HUDEP-2 (cell line): ENCODE measurements at regions not wholly inside any gene's neighbourhood (a gene's known extent, or its start where the extent isn't known, plus 50 kb on each side); places are given as distances from the start of the nearest gene placed in this dataset.

Experiments used
- DNase-seq, 76 experiments: peaks; one replicate each; lab custom pipeline; 2025; ENCODE audit not compliant: unreplicated experiment in 76 of 76; lab: John Stamatoyannopoulos, UW

DNA sequence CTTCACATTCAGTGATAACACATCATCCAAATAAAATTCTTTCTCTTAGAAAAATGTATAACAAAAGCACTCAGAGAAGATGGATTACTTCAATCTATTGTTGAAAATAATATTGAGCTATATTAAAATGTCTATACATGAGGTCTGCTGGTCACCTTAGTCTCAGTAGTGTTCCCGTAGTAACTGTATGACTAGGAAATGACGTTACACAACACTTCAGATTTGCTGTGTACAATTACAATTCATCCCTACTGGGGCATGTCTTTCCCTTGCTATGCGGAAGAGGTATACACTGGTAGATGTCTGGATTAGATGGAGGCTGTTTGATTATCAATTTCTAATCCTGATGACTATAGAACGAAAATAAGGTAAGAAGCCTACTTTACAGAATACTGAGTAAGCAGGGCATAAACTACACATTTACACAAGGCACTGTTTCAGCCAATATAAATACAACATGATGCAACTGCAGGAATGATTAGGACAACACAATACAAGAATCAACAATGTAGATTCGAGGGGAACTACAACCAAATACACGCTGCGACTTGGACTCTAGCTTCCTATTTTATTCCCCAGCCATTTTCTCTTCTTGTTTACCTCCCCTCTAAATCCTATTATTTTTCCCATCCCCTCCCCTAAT lies 982.5 kb upstream of the CDH8 start:
- no peak for DNase-seq

DNA sequence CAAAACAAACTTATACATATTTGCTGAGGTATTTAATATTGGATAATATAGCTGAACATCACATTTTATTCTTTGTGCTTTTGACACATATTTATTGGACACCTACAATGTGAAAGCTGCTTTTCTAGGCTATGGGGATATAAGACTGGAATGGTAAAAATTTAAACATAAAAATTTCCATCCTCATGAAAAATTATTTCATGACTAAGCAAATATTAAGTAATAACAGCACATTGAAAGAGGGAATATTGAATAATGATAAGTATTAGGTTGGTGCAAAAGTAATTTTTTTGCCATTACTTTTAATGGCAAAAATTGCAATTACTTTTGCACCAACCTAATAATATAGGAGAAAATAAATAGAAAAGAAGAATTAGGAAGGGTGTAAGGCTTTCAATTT lies 972.5 kb upstream of the CDH8 start:
- DNase-seq: no peak

DNA sequence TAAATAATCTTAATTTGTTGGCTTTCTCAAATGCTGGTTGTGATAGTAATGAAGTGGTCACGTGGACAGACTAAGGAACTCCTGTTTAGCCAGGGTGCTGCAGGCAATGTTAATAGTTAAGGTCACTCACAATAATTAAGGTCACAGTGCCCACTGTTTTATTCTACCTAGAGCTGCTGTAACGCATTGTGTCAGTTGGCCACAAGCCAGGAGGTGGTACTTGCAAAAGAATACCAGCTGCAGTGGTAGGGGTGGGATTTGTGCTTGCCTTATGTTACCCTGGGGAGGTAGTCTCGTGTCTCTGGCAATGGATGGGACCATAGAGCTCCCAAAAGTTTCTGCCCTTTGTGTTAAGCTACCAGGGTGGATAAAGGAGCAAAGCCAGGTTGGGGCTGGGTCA lies 969.1 kb upstream of the CDH8 start:
- DNase-seq: no peak

DNA sequence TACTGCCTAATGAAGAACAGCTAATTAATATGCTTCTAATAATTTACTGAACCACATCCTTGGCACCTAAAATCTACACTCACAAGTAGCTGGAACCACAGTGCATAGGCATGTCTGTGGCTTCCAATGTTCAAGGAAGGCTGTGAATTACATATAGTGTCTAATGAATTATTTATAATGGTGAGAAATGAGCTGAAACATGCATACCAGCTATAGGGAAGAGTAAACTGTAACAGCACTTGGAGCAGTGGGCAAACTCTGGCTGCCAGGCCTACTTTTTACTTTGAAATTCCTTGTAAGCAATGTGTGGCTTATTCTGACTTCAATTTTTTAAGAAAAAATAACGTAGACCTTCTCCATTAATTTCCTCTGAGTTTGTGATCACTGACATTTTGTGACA lies 953.2 kb upstream of the CDH8 start:
- DNase-seq: no peak

DNA sequence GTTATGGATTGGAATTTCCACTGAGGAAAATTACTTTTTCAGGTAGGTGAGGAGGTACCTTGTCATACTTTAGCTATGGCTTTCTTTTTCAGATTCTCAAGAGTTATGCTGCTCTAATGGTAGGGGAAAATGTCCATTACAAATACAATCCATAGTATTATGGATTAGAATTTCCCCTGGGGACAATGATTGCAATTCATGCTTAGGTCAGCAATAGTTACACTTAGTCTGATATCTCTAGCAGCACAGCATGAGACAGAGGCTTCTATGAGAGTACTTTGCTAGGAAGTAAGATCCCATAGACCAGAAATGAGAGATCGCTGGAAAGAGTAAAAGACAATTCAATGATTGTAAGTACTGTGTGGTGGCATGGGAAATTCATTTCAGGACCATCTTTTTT lies 949.5 kb upstream of the CDH8 start:
- no peak for DNase-seq

DNA sequence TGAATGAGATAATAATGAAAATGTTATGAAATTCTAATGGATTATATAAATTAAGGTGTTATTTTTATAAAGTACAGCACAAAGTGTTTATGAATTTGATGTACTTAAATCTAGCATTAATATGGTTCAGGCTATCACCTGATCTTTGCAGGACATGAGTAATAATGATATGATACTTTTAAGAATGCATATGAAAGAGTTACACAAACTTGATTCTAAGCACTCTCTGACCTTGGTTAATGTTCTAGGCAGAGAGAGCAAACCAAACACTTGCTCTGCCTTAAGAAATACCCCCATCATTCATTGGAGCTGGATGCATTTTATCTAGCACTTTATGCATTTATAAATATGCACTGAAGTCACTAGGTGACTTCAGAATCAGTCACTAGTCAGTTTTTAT lies 942.2 kb upstream of the CDH8 start:
- no peak for DNase-seq

DNA sequence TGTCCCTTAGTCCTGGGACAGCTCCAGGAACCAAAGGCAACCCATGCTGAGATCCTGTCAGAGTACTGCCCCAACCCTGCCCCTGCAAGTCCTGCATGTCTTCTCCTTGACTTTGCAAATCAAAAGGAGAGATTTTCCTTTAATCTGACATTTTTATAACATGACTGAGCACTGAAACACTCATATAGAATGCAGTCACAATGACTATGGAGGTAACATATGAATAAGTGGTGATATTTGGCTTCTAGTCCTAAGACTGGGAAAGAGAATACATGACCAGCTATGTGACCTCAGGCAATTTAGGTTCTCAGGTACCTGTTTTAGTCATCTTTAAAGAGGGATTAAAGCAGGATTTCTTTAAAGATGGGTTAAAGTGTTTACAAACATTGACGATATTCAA lies 941.6 kb upstream of the CDH8 start:
- DNase-seq: no peak

DNA sequence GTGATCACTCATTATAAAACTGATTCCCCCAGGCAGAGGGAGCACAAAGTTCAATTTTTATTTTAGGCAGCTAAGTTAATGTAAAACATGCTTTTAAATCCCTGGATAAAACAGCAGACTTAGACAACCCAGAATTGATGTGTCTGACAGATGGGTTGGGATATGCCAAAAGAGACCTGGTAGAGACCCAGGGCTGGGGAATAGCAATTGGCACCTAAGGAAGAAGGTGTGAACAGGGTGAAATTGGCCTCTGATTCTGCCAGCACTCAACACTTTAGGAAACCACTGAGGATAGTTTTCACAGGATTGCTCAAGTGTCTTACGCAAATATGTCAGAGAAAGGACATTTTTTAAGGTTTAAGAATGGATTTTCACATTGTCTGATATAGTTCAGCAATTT lies 938.2 kb upstream of the CDH8 start:
- DNase-seq: no peak

DNA sequence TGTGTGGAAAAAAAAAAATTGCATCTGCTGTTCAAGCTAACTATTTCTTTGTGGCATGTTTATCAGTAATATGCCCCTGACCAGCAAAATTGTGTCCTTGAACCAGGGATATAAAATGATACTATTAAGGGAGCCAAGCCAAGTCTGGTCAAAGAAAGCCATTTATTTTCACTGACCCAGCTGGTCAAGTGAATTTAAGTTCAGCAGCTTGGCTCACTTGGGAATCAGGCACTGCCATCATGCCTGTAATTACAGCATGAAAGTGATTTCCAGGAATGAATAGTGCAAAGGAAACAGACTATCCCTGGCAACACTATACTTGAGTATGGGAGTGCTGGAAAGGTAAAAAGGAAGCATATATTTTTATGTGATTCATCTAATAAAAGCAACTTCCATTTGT lies 934.6 kb upstream of the CDH8 start:
- no peak for DNase-seq

DNA sequence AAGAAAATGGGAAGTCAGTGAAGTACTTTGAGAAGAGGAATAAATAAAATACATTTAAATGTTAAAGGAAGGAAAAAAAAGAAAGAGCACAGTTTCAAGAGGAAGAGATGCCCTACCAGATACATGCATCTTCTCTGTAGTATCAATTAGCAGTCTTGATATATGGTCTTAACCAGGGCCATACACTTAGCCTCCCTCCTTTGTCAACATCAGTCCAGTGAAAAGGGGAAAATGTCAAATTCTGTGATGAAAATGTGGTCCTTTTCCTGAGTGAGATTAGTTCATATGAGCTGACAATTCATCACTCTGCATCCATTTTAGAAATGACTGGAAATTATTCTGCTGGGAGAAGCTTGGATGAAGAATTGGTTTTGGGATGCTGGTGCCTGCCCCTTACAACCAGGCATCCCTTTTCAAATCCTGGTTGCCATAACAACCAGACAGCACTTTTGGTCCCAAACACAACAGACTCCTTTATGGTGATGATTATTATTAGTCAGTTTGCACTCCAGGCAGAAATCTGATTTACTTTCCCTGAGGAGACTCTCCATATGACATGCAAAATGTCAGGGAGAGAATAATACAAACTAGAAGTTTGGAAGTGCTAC lies 933.6 kb upstream of the CDH8 start:
- DNase-seq: no peak

DNA sequence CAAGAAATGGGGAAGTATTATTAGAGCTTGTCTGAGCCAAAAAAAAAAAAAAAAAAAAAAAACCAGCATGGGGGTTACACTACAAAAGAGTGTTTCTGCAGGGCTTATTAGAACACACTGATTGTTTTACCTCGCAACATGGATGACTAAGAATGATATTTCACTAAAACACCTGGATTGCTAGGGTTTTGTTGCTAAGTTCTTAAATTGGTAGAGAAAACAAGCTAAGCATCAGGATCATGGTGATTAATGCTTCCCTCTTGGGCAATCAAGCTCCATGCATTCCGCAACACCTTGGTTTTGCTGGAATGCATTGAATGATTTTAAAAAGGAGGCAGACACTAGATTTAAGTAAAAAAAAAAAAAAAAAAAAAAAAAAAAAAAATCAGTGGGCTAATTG lies 931.4 kb upstream of the CDH8 start:
- DNase-seq: no peak

DNA sequence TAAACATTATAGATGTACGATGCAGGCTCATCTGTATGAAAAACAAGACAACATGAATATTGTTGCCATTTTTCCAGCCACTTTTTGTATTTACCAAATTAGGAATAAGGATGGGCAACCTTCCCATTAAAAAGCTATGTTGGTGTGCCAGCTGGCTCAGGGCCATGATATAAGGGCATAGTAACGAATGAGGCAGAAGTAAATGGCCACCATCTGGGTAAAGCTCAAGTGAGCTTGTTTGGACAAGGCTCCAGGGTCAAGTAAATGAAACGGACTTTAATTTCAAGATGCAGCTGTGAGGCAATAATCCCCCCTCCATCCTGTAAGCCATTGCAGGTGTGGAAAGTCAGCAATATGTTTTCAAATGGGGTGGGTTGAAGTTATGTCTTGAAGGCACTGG lies 930.9 kb upstream of the CDH8 start:
- no peak for DNase-seq

DNA sequence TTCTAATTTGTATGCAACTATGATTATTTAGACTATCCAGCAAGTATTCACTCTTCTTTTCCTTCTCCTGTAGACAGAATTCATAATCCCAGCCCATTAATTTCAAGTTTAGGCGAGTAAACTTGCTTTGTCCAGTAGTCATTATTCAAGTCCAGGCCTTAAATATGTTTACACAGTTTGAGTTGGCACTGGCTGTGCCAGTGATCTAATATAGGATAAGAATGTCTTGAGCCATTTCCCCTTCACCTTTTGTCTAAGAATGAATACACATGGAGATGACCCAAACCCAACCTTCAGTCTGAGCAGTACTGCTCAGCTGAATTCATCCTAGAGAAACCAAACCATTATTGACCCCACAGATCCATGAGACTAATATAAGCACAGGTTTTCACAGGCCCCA lies 930.4 kb upstream of the CDH8 start:
- DNase-seq: no peak

DNA sequence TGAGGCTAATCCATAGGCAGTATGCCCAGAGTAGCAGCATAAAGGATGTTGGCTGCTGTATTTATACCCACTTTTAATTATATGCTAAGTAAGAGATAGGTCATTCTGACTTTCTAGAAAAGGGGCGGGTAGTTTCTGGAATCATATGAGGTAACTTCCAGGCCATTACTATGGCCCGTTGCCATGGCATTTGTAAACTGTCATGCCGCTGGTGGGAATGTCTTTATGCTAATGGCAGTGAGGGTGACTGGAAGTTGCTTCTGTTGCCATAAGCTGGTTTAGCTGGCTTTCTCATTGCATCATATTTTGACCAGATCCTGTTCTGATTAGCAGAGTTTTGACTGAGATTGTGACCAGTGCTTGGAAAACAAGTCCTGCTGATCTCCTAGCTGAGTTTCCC lies 929.6 kb upstream of the CDH8 start:
- DNase-seq: no peak

DNA sequence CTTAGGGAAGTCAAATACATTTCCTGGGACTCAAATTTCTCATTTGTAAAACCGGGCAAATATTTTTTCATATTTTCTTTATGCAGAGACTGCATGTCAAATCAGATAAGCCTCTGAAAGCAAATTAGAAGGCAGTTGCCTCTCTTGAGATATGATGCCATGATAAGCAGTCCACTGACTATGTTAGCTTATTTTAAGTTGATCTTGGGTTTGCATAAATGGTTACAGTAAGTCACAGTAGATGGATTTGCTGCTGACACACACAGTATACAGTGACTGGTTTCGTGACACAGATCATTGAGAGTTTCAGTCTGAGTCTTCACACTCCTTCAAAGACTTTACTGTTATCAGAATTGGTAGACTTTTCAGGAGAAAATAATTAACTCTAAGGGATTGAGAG lies 927.6 kb upstream of the CDH8 start:
- no peak for DNase-seq

DNA sequence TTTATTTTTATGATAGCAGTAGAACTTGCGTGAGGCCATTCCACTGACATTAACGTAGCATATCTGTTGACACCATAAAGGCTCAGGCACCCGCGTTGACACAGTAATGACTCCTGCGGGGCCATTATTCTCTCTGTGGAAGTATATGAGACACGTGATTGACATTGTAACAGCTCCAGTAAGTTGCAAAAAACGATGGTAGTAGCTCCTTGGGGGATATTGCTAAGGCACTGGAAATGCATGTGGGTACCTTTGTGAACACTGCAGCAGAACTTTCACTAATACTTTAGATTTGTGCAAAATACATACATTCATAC lies 918.8 kb upstream of the CDH8 start:
- DNase-seq: no peak

DNA sequence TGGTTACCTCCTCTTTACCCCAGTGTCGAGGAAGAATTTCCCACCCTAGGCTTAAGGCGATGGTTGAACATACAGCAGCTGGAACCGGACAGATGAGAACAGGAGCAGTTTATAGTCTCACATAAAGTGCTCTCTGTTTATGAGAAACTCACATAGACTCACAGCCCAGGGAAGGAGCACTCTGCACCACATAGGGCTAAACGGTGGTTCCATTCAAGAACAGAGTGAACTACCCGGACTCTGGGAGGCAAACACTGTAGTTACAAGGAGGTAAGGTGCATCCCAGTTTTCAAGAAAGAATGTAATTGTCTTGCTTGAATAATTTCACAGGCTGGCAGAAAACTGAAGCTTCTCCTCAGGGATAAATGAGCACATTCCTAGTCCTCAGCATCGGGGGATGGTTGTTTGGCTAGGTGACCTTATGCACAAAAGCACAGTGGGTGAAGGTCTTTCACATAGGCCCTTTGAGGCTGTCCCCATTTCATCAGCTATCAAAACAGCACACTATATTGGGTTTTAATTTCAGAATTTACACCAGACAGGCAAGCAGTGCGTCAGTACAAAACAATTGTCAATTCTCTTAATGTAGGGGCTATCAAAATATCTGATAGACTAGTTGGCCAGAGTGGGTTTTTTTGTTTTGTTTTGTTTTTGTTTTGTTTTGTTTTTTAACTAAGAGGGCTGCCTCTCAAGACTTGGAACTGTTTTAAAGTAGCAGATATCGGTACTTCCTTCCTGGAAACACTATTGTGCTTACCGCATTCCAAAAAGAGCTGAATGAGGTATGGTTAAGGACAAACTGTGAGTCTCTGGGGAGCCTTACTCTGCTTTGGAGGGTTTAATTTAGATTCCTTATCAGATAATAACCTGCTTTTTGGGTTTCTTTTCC lies 918.1 kb upstream of the CDH8 start:
- DNase-seq: no peak

DNA sequence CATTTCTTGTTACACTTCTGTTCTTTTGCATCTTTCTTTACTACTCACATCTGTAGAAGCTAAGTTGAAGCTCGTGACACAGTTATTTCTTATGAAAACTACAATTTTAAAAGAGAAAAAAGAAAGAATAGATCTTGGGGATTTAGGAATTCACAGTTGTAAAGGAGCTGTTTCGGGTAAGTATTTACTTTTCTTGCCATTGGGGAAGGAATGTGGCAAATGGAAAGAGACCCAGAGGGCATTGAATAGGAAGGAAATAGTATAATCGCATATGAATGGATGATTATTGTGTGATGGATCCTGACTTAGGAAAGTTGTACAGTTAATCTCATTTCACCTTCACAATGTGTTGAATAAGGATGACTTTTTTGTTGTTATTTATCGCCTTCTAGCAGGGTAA lies 914.1 kb upstream of the CDH8 start:
- no peak for DNase-seq

DNA sequence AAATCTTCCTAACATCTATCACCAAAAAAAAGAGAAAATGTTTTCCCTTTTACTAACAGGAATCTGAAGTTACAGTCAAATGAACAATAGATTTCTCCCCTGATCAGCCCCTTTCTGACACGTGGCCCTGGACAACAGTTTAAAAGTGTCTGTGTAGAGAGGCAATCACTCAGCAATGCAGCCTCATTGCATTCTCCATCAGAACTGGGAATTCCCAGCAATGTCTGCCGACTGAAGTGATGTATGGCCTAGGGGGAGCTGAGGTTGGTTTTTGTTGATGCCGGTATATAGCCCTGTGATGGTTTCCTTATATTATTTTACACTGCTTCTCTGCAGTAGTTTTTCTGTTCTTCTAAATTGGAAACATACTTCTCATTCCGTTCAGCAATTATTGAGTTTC lies 904.3 kb upstream of the CDH8 start:
- DNase-seq: no peak

DNA sequence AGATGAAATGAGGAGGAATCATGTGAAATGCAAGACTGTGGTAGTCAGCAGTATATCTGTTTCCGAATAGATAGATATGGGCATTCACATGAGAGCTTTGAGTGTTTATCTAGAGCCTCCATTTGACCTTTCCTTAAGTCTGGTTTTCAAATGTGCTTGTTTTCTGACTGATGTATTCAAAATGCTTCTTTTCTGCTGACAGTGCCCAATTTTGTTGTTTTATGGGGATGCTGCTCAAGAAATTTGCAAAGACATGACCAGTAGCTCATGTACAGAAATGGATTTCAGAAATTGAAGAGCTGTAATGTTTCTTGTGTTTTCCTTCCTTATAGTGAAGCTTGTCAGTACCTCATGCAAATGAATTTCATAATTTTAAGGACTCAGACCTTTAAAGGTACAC lies 903.4 kb upstream of the CDH8 start:
- no peak for DNase-seq

DNA sequence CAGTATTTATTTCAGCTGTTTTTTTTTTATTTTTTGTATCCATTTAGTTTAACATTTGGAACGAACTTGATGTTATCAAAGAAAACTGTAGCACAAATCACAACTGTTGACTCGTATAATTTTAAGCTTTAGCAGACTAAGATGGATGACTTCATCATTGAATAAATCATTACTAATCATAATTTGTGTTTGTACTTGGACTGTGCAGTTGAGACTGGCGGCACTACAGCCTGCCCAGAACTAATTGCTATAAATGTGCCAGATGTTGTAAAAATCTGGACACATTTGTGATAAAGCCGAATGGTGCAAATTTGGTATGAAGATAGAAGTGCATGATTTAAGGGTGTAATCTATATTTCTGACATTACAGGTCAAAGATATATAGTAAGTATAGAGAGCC lies 897.7 kb upstream of the CDH8 start:
- DNase-seq: no peak

DNA sequence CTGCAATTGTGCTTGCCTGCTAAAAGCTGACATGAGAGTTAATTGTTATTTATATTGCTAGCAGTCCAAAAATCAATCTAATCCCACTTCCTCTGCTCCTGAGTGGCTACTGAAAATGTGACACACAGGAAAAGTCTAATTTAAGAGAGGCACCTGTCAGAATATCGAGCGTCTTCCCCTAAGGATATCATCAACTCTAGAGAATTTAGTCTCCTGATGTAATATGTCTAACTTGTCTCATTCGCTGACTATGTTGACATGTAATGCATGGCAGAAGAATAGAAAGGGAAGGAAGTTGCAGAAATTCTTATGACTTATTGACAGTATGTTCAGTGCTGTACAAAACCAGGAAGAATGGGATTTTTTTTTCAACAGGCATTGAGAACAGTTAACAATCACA lies 893.4 kb upstream of the CDH8 start:
- no peak for DNase-seq
